Kidney (tissue), 13 donors: ENCODE measurements at regions not wholly inside any gene's neighbourhood (a gene's known extent, or its start where the extent isn't known, plus 50 kb on each side); places are given as distances from the start of the nearest gene placed in this dataset.
"Not testable (repeated sequence)": the region's sequence is repeated elsewhere in the genome, so short reads cannot be mapped to it uniquely, and the experiment has no call there.

Experiments used
- DNase-seq, 5 donors: peaks; one replicate each; pipeline ENCODE4 v3.0.0-alpha.2; 2013 to 2020
- FAIRE-seq: peaks from 2 replicates; lab custom pipeline; 2012; peaks lifted over from hg19 to GRCh38; lab: Jason Lieb, UNC
- H3K27ac ChIP-seq, 2 donors: one replicate each; pipeline ENCODE4 v1.7.0; 2013; ENCODE audit warnings: low read depth in 2 of 2, low read length in 2 of 2, inconsistent platforms in 1 of 2
- H3K27me3 ChIP-seq: one replicate; pipeline ENCODE4 v1.7.1; 2013; ENCODE audit warnings: low read length, inconsistent platforms; ENCODE audit not compliant: control insufficient read depth, insufficient read depth
- H3K36me3 ChIP-seq, 3 donors: one replicate each; pipeline versions ENCODE4 v1.7.0 to v1.7.1; 2013; ENCODE audit warnings: low read length in 3 of 3, control low read depth in 1 of 3, inconsistent platforms in 1 of 3; ENCODE audit not compliant: insufficient read depth in 3 of 3, control insufficient read depth in 2 of 3
- H3K4me1 ChIP-seq, 3 donors: one replicate each; pipeline versions ENCODE4 v1.7.0 to v1.7.1; 2013; ENCODE audit warnings: low read length in 3 of 3, inconsistent platforms in 1 of 3, low read depth in 1 of 3; ENCODE audit not compliant: control insufficient read depth in 2 of 3, insufficient read depth in 2 of 3
- H3K4me3 ChIP-seq, 3 donors: one replicate each; pipeline versions ENCODE4 v1.7.0 to v1.8.1; 2013; ENCODE audit warnings: low read length in 3 of 3, control low read depth in 1 of 3, inconsistent platforms in 1 of 3
- H3K9ac ChIP-seq, 3 donors: one replicate each; pipeline versions ENCODE4 v1.7.0 to v1.7.1; 2013; ENCODE audit warnings: low read length in 3 of 3, control low read depth in 1 of 3, inconsistent platforms in 1 of 3
- H3K9me3 ChIP-seq, 3 donors: one replicate each; pipeline versions ENCODE4 v1.7.0 to v1.7.1; 2013; ENCODE audit warnings: low read length in 3 of 3, control low read depth in 1 of 3, inconsistent platforms in 1 of 3; ENCODE audit not compliant: control insufficient read depth in 2 of 3, insufficient read depth in 1 of 3
- CTCF ChIP-seq: IDR thresholded peaks from 3 replicates; pipeline ENCODE4 v1.5.1; 2012; ENCODE audit warnings: mild to moderate bottlenecking, moderate library complexity, borderline replicate concordance; ENCODE audit not compliant: insufficient read depth; ENCODE audit errors: extremely low read depth
- intact Hi-C: fragments of 100-400 bp; cut with DNase I; formaldehyde crosslinking; loops from one replicate; pipeline ENCODE4 v1.11.1; 2022
- donor health status: control.
- donor health status: control.
- donor health status: control.
- donor health status: control.
- donor health status: control.
- donor health status: DM: yes; HTN: yes; CAD: no.
- donor health status: Normal renal cell carcinoma (clear cell type).

GRCh38 chr13:22883262-22883840, 297.4 kb upstream of the SGCG start:
- TF ChIP-seq CTCF: no peak
- Histone ChIP-seq H3K9ac (no peak overlapping the region), H3K27ac (no peak overlapping the region), H3K4me1 (no peaks in the 10 kb centered on the region), H3K9me3 (no peaks in the 10 kb centered on the region), H3K27me3 (no peaks in the 10 kb centered on the region), H3K36me3 (no peaks in the 10 kb centered on the region), H3K4me3 (peak overlapping the region in 1 of 3 donors; percentile 41)
- DNase-seq (peak in 1 of 5 donors; percentile 59), FAIRE-seq (no peak)
- intact Hi-C loops: no loop called here

- H3K9ac ChIP-seq: no peak overlapping the region
- no peaks in the 10 kb centered on the region for H3K27me3 ChIP-seq
- H3K9me3 ChIP-seq: no peaks in the 10 kb centered on the region
- H3K4me3 ChIP-seq: peak overlapping the region in 2 of 3 donors; percentile 41 to 58
- peak overlapping the region; percentile 13 to 43 for H3K27ac ChIP-seq
- H3K36me3 ChIP-seq: no peaks in the 10 kb centered on the region
- H3K4me1 ChIP-seq: no peaks in the 10 kb centered on the region
- TF ChIP-seq CTCF: no peak
- DNase-seq: peak in 1 of 5 donors; percentile 71
- FAIRE-seq: no peak
- intact Hi-C loops: no loop called here
Measured at GRCh38 chr13:22883956-22884355, 296.8 kb upstream of the SGCG start.

GRCh38 chr13:22886061-22886460, 294.7 kb upstream of the SGCG start:
- H3K27ac ChIP-seq, H3K9me3 ChIP-seq, H3K4me1 ChIP-seq, FAIRE-seq, H3K4me3 ChIP-seq, H3K27me3 ChIP-seq, intact Hi-C loops, H3K9ac ChIP-seq, H3K36me3 ChIP-seq, DNase-seq: not testable (repeated sequence)

GRCh38 chr13:22889376-22889775, 291.4 kb upstream of the SGCG start:
- intact Hi-C loops, H3K36me3 ChIP-seq, DNase-seq, H3K27ac ChIP-seq, H3K9ac ChIP-seq, H3K9me3 ChIP-seq, H3K4me3 ChIP-seq, H3K4me1 ChIP-seq, FAIRE-seq, H3K27me3 ChIP-seq: not testable (repeated sequence)
